ENCODE measurements at regions not wholly inside any gene's neighbourhood (a gene's known extent, or its start where the extent isn't known, plus 50 kb on each side); places are given as distances from the start of the nearest gene placed in this dataset.

DNA sequence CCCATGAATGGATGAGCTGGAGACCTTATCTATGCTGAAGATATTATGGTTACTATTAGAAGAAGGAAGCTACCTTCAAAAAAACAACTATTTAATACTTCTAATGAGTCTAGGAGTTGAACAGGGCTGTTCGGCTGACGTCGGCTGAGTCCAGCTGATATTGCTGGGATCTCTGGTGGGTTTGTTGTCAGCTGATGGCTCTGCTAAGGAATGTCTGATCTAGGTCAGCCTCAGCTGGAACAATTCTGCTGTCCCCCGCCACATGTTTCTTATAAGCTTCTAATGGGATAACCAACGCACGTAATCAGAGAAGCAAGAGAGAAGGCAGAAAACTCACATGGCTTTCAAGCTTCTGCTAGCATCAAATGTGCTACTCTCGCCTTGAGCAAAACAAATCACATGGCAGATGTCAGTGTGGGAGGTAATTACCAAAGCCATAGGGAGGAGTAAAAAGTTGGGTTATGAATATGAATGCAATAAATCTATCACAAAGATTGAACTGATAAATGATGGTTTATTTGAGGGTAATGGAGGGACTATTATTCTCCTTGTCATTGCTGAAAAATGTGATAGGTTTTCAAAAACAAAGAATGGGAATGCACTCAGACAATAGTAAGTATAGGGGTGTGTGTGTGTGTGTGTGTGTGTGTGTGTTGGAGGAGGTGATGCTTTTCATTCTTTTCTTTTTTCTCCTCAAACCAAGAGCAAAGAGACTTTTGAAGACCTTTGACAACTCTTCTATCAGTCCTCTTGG is 71.5 kb downstream of the BTBD3 start (continued):
- TF ChIP-seq CBFB (CRISPR knock-in tag; IDR thresholded peaks at IDR 0.05; ENCODE audit: low read depth) (no peak), TCF7 (CRISPR knock-in tag; IDR thresholded peaks at IDR 0.05; ENCODE audit: low read depth) (no peak), ATF1 (CRISPR knock-in tag; IDR thresholded peaks at IDR 0.05) (no peak), CREB1 (CRISPR knock-in tag; IDR thresholded peaks at IDR 0.05) (no peak)
- TF ChIP-seq, protein P1, sequence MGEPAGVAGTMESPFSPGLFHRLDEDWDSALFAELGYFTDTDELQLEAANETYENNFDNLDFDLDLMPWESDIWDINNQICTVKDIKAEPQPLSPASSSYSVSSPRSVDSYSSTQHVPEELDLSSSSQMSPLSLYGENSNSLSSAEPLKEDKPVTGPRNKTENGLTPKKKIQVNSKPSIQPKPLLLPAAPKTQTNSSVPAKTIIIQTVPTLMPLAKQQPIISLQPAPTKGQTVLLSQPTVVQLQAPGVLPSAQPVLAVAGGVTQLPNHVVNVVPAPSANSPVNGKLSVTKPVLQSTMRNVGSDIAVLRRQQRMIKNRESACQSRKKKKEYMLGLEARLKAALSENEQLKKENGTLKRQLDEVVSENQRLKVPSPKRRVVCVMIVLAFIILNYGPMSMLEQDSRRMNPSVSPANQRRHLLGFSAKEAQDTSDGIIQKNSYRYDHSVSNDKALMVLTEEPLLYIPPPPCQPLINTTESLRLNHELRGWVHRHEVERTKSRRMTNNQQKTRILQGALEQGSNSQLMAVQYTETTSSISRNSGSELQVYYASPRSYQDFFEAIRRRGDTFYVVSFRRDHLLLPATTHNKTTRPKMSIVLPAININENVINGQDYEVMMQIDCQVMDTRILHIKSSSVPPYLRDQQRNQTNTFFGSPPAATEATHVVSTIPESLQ (CRISPR knock-in tag; IDR thresholded peaks at IDR 0.05) = no peak
- TF ChIP-seq, protein P2, sequence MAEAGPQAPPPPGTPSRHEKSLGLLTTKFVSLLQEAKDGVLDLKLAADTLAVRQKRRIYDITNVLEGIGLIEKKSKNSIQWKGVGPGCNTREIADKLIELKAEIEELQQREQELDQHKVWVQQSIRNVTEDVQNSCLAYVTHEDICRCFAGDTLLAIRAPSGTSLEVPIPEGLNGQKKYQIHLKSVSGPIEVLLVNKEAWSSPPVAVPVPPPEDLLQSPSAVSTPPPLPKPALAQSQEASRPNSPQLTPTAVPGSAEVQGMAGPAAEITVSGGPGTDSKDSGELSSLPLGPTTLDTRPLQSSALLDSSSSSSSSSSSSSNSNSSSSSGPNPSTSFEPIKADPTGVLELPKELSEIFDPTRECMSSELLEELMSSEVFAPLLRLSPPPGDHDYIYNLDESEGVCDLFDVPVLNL (CRISPR knock-in tag; IDR thresholded peaks at IDR 0.05; ENCODE audit: borderline replicate concordance, low read depth) = no peak

DNA sequence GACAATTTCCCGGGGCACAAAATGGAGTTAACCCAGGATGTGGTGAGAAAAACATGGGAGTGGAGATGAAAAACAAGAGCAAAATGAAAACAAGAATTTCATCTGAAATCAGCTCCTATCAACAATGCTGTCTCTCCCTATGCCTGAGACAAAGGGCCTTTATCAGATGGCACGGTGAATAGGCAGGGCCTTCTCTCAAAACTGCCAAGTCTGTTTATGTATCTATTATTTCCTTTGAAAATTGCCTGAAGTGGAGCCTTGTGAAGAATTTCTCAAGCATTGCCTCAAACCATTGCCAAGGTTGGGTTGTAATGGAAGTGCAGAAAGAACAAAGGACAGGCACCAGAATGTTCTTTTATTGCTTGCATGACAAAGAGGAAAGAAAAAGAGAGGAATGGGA is 74.7 kb downstream of the BTBD3 start:
- H3K27me3 Mint-ChIP-seq (ENCODE audit: low read depth) = no peaks in the 10 kb centered on the region

More for the DNA sequence above, 74.7 kb downstream of the BTBD3 start:
- no peak for DNase-seq (ENCODE audit: low spot score)
- Mint-ChIP-seq H3K36me3 (0 out of 2 replicates have a peak, but pooled peaks cover 3% of the 10 kb centered on the region), H3K4me1 (peaks cover 28% of the 10 kb centered on the region), H3K27ac (no peak overlapping the region), H3K4me3 (no peak overlapping the region), H3K9me3 (peaks cover 8% of the 10 kb centered on the region)
- ChIA-PET POLR2A (no interaction called here), CTCF (interaction anchor here (1.3 kb wide), 1 partner anchor 20 kb away, joined by 3 read pairs; no protein-coding TSS in a partner anchor)
- TF ChIP-seq ELF4 (CRISPR knock-in tag; IDR thresholded peaks at IDR 0.05; ENCODE audit: low read depth) (no peak), ZNF416 (CRISPR knock-in tag; IDR thresholded peaks at IDR 0.05) (no peak), ZNF263 (CRISPR knock-in tag; IDR thresholded peaks at IDR 0.05; ENCODE audit: low read depth) (no peak), CREM (CRISPR knock-in tag; IDR thresholded peaks at IDR 0.05) (no peak), NR1H2 (CRISPR knock-in tag; IDR thresholded peaks at IDR 0.05) (no peak), EMX1 (CRISPR knock-in tag; IDR thresholded peaks at IDR 0.05) (no peak), TEAD1 (CRISPR knock-in tag; IDR thresholded peaks at IDR 0.05) (no peak)
- TF ChIP-seq, protein P3, sequence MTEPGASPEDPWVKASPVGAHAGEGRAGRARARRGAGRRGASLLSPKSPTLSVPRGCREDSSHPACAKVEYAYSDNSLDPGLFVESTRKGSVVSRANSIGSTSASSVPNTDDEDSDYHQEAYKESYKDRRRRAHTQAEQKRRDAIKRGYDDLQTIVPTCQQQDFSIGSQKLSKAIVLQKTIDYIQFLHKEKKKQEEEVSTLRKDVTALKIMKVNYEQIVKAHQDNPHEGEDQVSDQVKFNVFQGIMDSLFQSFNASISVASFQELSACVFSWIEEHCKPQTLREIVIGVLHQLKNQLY (CRISPR knock-in tag; IDR thresholded peaks at IDR 0.05) = no peak
- TF ChIP-seq, protein P4, sequence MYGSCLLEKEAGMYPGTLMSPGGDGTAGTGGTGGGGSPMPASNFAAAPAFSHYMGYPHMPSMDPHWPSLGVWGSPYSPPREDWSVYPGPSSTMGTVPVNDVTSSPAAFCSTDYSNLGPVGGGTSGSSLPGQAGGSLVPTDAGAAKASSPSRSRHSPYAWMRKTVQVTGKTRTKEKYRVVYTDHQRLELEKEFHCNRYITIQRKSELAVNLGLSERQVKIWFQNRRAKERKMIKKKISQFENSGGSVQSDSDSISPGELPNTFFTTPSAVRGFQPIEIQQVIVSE (CRISPR knock-in tag; IDR thresholded peaks at IDR 0.05; ENCODE audit: borderline replicate concordance) = no peak
- TF ChIP-seq, protein P5, sequence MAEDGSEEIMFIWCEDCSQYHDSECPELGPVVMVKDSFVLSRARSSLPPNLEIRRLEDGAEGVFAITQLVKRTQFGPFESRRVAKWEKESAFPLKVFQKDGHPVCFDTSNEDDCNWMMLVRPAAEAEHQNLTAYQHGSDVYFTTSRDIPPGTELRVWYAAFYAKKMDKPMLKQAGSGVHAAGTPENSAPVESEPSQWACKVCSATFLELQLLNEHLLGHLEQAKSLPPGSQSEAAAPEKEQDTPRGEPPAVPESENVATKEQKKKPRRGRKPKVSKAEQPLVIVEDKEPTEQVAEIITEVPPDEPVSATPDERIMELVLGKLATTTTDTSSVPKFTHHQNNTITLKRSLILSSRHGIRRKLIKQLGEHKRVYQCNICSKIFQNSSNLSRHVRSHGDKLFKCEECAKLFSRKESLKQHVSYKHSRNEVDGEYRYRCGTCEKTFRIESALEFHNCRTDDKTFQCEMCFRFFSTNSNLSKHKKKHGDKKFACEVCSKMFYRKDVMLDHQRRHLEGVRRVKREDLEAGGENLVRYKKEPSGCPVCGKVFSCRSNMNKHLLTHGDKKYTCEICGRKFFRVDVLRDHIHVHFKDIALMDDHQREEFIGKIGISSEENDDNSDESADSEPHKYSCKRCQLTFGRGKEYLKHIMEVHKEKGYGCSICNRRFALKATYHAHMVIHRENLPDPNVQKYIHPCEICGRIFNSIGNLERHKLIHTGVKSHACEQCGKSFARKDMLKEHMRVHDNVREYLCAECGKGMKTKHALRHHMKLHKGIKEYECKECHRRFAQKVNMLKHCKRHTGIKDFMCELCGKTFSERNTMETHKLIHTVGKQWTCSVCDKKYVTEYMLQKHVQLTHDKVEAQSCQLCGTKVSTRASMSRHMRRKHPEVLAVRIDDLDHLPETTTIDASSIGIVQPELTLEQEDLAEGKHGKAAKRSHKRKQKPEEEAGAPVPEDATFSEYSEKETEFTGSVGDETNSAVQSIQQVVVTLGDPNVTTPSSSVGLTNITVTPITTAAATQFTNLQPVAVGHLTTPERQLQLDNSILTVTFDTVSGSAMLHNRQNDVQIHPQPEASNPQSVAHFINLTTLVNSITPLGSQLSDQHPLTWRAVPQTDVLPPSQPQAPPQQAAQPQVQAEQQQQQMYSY (CRISPR knock-in tag; IDR thresholded peaks at IDR 0.05) = no peak
- TF ChIP-seq, protein P6, sequence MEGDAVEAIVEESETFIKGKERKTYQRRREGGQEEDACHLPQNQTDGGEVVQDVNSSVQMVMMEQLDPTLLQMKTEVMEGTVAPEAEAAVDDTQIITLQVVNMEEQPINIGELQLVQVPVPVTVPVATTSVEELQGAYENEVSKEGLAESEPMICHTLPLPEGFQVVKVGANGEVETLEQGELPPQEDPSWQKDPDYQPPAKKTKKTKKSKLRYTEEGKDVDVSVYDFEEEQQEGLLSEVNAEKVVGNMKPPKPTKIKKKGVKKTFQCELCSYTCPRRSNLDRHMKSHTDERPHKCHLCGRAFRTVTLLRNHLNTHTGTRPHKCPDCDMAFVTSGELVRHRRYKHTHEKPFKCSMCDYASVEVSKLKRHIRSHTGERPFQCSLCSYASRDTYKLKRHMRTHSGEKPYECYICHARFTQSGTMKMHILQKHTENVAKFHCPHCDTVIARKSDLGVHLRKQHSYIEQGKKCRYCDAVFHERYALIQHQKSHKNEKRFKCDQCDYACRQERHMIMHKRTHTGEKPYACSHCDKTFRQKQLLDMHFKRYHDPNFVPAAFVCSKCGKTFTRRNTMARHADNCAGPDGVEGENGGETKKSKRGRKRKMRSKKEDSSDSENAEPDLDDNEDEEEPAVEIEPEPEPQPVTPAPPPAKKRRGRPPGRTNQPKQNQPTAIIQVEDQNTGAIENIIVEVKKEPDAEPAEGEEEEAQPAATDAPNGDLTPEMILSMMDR (IDR thresholded peaks at IDR 0.05) = no peak
- ATAC-seq = no peak

Data from WTC11 (cell line).